NCI-H2081 treated with DMSO at 0.1 percent for 48 hours (cell line): ENCODE measurements at regions not wholly inside any gene's neighbourhood (a gene's known extent, or its start where the extent isn't known, plus 50 kb on each side); places are given as distances from the start of the nearest gene placed in this dataset.
"Not testable (repeated sequence)": the region's sequence is repeated elsewhere in the genome, so short reads cannot be mapped to it uniquely, and the experiment has no call there.

Source experiments
- DNase-seq: peaks from one replicate; lab custom pipeline; 2025; lab: John Stamatoyannopoulos, UW

DNA sequence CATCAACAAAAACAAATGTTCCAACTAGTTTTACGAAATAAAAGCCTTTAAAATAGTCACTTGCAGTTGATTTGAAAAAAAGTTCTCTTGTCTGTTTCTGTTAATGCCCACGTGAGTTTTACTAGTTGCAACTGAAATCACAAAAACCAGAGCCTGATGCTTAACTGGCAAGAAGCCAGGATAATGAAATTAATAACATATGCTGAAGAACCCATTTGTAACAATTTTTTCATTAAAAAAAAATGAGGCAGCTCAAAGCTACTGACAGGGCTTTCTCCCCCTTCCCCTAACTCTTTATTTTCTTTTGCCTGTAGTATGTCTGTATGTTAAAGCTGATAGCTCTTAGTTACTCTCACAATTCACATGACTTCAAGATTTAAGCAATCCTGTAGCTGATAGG is 132.7 kb upstream of the EYA4 start:
- DNase-seq, result no peak

DNA sequence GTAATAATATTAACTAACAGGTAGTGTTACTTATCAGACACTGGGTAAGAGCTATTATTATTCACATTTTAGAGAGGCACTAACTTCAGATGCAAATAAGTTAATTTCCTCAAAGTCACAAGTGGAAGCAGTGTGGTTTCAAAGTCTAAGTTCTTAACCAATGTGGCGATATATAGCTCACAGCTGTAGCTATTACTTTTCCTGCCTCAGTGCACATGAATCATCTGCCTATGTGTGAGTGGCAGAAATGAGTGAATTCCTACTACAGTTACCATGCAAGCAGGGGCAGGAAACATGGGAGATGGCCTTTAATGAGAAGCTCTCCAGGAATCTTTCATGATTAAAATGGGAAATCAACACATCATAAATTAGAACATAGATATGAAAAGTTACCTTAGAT is 126.2 kb upstream of the EYA4 start:
- no peak for DNase-seq

- no peak for DNase-seq
These were observed 125.2 kb upstream of the EYA4 start for GRCh38 chr6:133115946-133116345.

GRCh38 chr6:133128191-133128590 is 113.0 kb upstream of the EYA4 start:
- DNase-seq, result no peak

DNA sequence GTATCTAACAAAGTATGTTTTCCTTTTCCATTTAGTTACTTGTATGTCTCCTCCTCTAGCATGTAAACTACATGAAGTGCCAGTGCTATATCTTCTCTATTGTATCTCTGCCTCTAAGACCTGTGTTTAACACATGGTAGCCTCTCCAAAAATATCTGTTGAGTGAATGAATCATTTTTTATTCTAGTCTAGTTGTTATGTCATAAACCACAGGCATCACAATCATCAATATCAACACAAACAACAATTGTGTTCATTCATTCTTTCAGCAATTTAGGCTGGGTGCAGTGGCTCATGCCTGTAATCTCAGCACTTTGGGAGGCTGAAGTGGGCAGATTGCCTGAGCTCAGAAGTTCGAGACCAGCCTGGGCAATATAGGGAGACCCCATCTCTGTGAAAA is 111.6 kb upstream of the EYA4 start:
- DNase-seq, result no peak

DNA sequence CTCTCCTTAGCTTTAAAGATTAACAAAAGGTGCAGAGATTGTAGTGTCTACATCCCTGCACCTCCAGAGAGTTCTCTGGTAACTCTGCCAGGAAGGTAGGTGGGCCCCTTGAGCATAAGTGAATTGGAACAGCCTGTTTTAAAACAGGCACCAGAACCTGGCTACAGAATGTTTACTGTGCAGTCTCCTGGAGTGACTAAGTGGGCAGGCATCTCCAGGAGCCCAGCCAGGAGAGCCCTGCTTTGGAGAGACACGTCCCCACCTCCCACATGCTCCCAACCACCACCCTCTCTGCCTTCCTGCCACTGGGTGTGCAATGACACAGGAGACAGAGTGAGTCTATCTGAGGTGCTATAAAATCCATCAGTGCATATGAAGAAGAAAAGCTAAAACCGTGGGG is 110.3 kb upstream of the EYA4 start:
- no peak for DNase-seq

DNA sequence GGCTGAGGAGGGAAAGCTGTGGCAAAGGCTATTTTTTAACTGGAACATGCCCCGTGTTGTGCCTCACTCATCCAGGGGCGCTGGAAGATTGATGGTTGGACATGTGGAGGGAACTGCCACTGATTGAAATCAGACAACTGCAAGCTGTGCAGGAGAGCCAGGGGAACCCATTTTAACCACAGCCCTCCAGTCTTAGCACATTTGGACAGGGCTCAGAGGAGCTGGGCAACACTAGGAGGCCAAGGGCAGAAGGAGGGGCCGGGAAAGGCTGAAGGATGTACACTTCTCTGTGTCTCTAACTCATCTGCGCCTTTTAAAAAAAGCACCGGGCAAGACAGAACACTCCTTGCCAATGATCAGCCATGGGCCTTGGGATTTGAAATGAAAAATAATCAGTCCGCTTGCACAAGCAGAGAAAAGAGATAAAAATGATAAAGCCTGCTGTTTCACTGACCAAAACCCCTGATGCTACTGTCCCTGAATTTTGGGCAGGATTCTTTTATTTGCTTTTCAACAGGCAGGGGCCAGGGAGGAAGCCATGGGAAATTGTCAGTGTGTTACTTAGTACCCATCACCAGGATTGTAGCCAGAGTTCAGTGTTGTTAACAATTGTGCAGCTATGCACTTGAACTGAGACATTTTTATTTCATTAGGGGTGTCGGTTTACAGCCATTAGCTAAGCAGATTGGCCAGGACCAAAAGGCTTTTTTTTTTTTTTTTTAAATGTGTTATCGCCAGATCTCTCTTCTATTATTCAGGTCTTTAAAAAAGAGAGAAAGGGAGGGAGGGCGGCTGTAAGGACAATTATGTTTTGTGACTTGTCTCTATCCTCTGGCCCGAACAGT is 109.3 kb upstream of the EYA4 start:
- DNase-seq, result no peak

DNA sequence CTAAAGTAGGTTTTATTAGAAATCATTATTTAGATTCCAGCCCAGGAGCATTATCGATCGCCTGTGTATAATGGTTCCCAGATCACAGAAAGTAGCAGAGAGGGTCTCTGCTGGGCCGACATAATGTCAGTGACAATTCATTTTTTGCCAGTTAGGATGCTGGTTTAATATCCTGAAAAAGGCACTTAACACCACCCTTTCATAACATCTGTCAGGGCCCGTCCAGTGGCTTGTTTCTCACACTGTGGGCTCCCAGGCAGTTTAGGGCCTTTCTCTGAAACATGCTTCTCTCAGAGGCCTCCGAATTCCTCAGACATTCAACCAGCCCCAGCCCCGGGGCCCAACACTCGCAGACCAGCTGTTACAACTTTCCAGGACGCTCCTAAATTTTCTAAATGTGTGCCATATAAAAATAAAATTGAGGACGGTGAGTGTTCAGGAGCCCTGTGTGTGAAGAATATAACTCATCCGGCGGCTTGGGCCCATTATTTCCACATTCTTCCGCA is 108.6 kb upstream of the EYA4 start:
- DNase-seq, result no peak

GRCh38 chr6:133136177-133136880 is 104.8 kb upstream of the EYA4 start:
- no peak for DNase-seq

DNA sequence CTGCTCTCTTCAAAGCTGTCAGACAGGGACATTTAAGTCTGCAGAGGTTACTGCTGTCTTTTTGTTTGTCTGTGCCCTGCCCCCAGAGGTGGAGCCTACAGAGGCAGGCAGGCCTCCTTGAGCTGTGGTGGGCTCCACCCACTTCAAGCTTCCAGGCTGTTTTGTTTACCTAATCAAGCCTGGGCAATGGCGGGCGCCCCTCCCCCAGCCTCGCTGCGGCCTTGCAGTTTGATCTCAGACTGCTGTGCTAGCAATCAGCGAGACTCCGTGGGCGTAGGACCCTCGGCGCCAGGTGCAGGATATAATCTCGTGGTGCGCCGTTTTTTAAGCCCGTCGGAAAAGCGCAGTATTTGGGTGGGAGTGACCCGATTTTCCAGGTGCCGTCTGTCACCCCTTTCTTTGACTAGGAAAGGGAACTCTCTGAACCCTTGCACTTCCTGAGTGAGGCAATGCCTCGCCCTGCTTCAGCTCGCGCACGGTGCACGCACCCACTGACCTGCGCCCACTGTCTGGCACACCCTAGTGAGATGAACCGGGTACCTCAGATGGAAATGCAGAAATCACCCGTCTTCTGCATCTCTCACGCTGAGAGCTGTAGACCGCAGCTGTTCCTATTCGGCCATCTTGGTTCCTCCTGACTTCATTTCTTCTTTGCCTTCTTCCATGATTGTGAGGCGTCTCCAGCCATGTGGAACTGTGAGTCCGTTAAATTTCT is 93.5 kb upstream of the EYA4 start:
- DNase-seq, result not testable (repeated sequence)

DNA sequence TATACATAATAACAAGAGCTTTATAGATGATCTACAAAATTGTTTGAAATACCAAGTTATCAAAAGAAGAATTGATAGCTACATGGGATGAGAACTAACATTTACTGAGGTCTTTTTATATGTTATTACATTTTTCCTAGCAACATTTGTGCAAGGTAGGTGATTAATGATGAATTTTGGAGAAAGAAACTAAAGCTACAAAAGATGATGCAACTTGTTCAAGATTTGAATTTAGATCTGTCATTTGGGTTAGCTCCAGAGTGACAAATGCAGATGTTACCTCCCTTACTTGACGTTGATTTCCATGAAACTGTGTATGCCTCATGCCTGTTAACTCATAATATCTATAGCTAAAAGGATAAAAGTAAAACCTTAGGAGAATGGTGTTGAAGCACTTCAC is 84.5 kb upstream of the EYA4 start:
- no peak for DNase-seq

DNA sequence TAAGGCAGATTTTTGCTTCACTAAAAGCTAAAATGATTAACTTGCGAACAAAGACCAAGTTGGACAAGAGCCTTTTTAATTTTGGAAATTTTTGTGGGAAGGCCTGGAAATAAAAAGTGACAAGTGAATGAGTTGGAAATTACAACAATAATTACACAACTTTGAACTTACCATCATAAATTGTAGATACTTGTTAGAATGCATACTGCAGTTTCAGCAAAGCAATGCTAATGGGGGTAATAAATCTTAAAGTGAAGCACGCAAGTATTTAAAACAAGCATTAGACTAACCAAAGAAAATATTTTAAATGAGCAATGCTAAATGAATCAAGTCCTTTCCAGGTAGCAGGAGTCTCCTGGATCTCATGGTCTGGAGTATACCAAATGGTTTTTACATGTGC is 83.2 kb upstream of the EYA4 start:
- no peak for DNase-seq

- no peak for DNase-seq
These were observed 81.8 kb upstream of the EYA4 start for GRCh38 chr6:133159255-133159795.

DNA sequence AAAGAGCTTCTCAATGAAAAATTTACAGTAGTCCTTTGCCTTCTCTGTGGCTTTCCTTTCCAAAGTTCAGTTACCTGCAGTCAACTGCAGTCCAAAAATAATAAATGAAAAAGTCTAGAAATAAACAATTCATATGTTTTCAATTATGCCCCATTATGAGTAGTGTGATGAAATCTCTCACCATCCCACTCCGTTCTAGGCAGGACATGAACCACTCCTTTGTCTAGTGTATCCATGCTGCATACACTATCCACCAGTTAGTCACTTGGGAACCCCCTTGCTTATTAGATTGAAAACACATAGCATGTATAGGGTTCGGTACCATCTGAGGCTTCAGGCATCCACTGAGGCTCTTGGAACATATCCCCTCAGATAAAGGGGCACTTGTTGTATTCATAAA is 80.6 kb upstream of the EYA4 start:
- no peak for DNase-seq

DNA sequence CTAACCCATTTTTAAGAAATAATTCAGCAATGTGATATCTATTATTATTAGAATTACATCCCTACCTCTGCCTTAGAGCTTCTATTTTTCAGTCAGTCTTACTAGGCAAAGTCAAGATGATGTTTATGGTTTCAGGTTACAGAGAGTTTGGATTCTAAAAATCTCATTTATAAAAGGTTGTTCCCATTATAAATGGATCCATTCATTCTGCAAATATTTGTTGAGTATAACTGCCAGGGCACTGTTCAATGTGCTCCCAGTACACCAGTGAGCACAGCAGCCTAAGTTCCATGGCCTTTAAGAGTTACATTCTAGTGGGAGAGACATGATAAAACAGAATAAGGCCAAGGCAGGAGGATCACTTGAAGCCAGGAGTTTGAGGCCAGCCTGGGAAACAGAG is 75.9 kb upstream of the EYA4 start:
- no peak for DNase-seq

GRCh38 chr6:133166766-133167165 is 74.4 kb upstream of the EYA4 start:
- no peak for DNase-seq

DNA sequence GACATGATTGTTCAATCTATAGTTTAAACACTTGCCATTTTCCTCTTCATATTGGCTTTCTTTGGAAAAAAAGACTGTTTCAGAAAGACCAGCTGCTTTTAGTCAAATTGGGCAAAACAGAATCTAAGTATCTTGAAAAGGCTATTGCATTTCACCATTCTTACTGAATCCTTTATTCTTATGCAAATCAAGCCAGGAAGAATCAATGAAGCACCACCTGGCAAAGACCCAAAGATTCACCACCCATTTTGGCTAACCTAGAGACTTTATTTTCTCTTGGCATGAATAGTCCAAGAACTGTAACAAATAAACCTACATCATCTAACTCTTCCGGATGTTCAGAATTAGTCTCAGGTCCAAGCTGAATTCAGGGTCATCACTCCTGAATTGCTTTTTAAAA is 71.3 kb upstream of the EYA4 start:
- no peak for DNase-seq

DNA sequence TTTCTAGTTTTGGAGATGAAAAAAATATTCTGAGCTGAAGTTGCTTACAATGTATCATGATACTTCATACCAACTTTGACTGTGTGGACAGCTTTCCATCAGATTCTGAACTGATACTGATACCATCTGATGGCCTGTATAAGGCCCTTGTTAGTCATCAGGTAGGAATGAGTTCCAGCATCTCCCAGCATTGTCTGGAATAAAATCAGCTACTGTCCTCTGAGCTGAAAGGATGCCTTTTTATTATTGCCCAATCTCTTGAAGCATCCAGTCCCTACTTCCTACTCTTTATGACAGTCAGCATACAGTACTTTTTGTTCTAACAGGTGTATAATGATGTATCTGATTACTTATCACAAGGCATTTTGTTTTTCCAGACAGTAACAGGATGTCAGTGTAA is 70.6 kb upstream of the EYA4 start:
- DNase-seq, result no peak

- DNase-seq, result no peak
These were observed 69.1 kb upstream of the EYA4 start for GRCh38 chr6:133171989-133172604.

- no peak for DNase-seq
These were observed 67.9 kb upstream of the EYA4 start for GRCh38 chr6:133173276-133173675.

DNA sequence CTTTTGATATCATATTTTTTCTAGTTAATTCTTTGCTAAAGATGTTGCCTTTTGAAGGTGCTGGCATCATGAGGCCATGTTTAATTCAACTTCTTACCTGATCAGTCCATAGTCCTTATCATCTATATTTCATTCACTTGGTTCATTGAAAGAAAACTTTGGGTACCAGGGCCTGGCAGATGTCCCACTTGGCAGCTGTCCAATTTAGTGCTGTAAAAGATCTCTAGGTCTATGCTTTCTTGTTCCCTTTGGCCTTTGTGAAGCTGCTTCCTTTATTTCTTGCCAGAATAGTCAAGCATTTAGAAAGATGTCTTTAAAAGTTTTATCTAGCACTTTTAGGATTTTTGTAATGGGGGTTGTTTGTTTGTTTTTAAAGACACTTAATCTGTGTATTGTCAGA is 61.7 kb upstream of the EYA4 start:
- DNase-seq, result no peak

- DNase-seq, result no peak
These were observed 57.5 kb upstream of the EYA4 start for GRCh38 chr6:133183691-133184090.
